OCI-LY7 (cell line): ENCODE measurements at regions not wholly inside any gene's neighbourhood (a gene's known extent, or its start where the extent isn't known, plus 50 kb on each side); places are given as distances from the start of the nearest gene placed in this dataset.

Source experiments
- BruUV-seq: library from RNA; stranded (reverse); fragments of 400-500 nt; replicated peaks from 2 replicates; lab custom pipeline; 2021; lab: Mats Ljungman, UMichigan
- CTCF ChIA-PET: fragments of 300-600 bp; sonication (Branson Sonifier 250); formaldehyde crosslinking; loops from one replicate; lab custom pipeline; 2022; ENCODE audit warnings: antibody characterized with exemption; ENCODE audit not compliant: unreplicated experiment; lab: Charles Lee
- POLR2A ChIA-PET: fragments of 300-600 bp; sonication (Branson Sonifier 250); formaldehyde crosslinking; loops from one replicate; lab custom pipeline; 2022; ENCODE audit warnings: antibody characterized with exemption; lab: Charles Lee
- DNase-seq: peaks from one replicate; pipeline ENCODE4 v3.0.0-alpha.2; 2015; ENCODE audit warnings: low spot score
- H2AFZ ChIP-seq: fragments of 200-600 bp; sonication (generic), shearing (Covaris generic); 2 replicates; pipeline ENCODE4 v1.6.1; 2014; ENCODE audit warnings: mild to moderate bottlenecking, antibody characterized with exemption, low read length, moderate library complexity
- H3K27ac ChIP-seq: fragments of 200-600 bp; sonication (generic); 2 replicates; pipeline ENCODE4 v1.5.1; 2014; ENCODE audit warnings: mixed run types, low read depth, mild to moderate bottlenecking, moderate library complexity, low read length, inconsistent platforms; ENCODE audit not compliant: poor library complexity, severe bottlenecking
- H3K36me3 ChIP-seq: fragments of 200-600 bp; sonication (generic); 2 replicates; pipeline ENCODE4 v1.6.1; 2014; ENCODE audit warnings: mild to moderate bottlenecking, antibody characterized with exemption, low read length, moderate library complexity, mixed read lengths; ENCODE audit not compliant: insufficient read depth
- H3K4me1 ChIP-seq: fragments of 200-600 bp; sonication (generic); 2 replicates; pipeline ENCODE4 v1.5.1; 2014; ENCODE audit warnings: mild to moderate bottlenecking, low read length; ENCODE audit not compliant: insufficient read depth, poor library complexity, severe bottlenecking
- H3K4me2 ChIP-seq: fragments of 200-600 bp; sonication (generic); 2 replicates; pipeline ENCODE4 v1.6.1; 2014; ENCODE audit warnings: mild to moderate bottlenecking, low read length
- H3K4me3 ChIP-seq: fragments of 200-600 bp; sonication (generic); 2 replicates; pipeline ENCODE4 v1.5.1; 2014; ENCODE audit warnings: mild to moderate bottlenecking, low read depth, low read length; ENCODE audit not compliant: poor library complexity, severe bottlenecking
- H3K79me2 ChIP-seq: fragments of 200-600 bp; sonication (generic); 2 replicates; pipeline ENCODE4 v1.6.1; 2016; ENCODE audit warnings: low read depth, mild to moderate bottlenecking, low read length, moderate library complexity, mixed read lengths; ENCODE audit not compliant: insufficient read depth
- H3K9me2 ChIP-seq: fragments of 200-600 bp; sonication (generic); 2 replicates; pipeline ENCODE4 v1.6.1; 2016; ENCODE audit warnings: mild to moderate bottlenecking, low read length, mixed read lengths; ENCODE audit not compliant: insufficient read depth
- H3K9me3 ChIP-seq: fragments of 200-600 bp; sonication (generic); 2 replicates; pipeline ENCODE4 v1.6.1; 2014; ENCODE audit warnings: mild to moderate bottlenecking, mixed run types, low read length, mixed read lengths
- H4K20me1 ChIP-seq: fragments of 200-600 bp; sonication (generic); 2 replicates; pipeline ENCODE4 v1.6.1; 2014; ENCODE audit warnings: mild to moderate bottlenecking, antibody characterized with exemption, low read length, moderate library complexity, mixed read lengths; ENCODE audit not compliant: insufficient read depth
- CTCF ChIP-seq: fragments of 200-600 bp; sonication (generic); conservative IDR thresholded peaks from 2 replicates; pipeline ENCODE4 v1.5.1; 2014; ENCODE audit warnings: mild to moderate bottlenecking, antibody characterized with exemption, low read length, moderate library complexity, mixed read lengths
- EZH2phosphoT487 ChIP-seq: fragments of 200-600 bp; sonication (generic); IDR thresholded peaks from 2 replicates; pipeline ENCODE4 v1.6.1; 2018; ENCODE audit warnings: low read depth, borderline replicate concordance, mild to moderate bottlenecking, mixed run types, antibody characterized with exemption, low read length, moderate library complexity, mixed read lengths
- intact Hi-C: fragments of 100-400 bp; cut with micrococcal nuclease; formaldehyde crosslinking; loops from one replicate; pipeline ENCODE4 v1.10.0; 2022; ENCODE audit not compliant: unreplicated experiment

- no peak overlapping the region for H2AFZ ChIP-seq
- intact Hi-C loops, result no loop called here
- no peaks in the 10 kb centered on the region for H3K36me3 ChIP-seq
- no peaks in the 10 kb centered on the region for H4K20me1 ChIP-seq
- H3K4me2 ChIP-seq, result no peak overlapping the region
- no peak overlapping the region for H3K27ac ChIP-seq
- H3K9me3 ChIP-seq, result no peaks in the 10 kb centered on the region
- H3K4me3 ChIP-seq, result no peak overlapping the region
- TF ChIP-seq CTCF (no peak), EZH2phosphoT487 (no peak)
- no peak for DNase-seq
- H3K9me2 ChIP-seq, result no peaks in the 10 kb centered on the region
- H3K4me1 ChIP-seq, result no peaks in the 10 kb centered on the region
- BruUV-seq, result no TSS peak
- CTCF ChIA-PET, result no interaction called here
- H3K79me2 ChIP-seq, result no peaks in the 10 kb centered on the region
- POLR2A ChIA-PET, result interaction anchor here (0.5 to 0.7 kb wide), 2 partner anchors 74 to 258 kb away, joined by 3 read pairs; no protein-coding TSS in a partner anchor
Measured at GRCh38 chr3:117471831-117472230, 762.3 kb downstream of the TUSC7 start.

DNA sequence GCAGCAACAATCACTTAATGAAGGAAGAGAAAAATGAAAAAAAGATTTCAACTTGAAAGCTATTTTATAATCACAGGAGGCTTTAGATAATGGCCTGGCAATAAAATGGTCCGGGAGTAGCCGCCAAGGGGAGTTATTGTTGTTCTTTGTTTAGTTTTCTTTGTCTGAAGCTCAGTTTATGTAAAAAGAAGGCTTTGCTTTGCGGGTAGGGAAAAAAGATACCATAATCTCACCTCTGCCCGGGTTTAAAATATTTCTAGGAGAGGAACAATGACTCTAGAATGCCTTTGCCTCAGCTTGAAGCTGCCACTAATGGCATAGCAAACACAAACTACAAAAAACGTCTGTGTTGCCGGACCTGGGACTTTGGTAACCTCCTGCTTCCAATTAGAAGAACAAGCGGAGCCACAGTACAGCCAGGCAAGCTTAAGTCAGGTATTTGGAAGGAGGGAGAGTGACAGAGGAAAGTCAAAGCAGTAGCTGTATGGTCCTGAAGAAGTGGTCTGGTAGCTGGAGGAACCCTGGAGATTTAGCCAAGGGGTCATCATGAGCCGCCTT, 764.5 kb downstream of the TUSC7 start:
- CTCF ChIA-PET, result no interaction called here
- no TSS peak for BruUV-seq
- H3K9me2 ChIP-seq, result no peaks in the 10 kb centered on the region

More for the DNA sequence above, 764.5 kb downstream of the TUSC7 start:
- POLR2A ChIA-PET, result interaction anchor here (0.5 to 1.2 kb wide), 2 partner anchors 20 to 1086 kb away, joined by 3 to 5 read pairs; no protein-coding TSS in a partner anchor
- H3K4me1 ChIP-seq, result no peaks in the 10 kb centered on the region
- intact Hi-C loops, result no loop called here
- no peak overlapping the region for H3K27ac ChIP-seq
- H3K9me3 ChIP-seq, result no peaks in the 10 kb centered on the region
- TF ChIP-seq EZH2phosphoT487 (no peak), CTCF (no peak)
- H3K4me3 ChIP-seq, result no peak overlapping the region
- H3K4me2 ChIP-seq, result no peak overlapping the region
- no peaks in the 10 kb centered on the region for H3K79me2 ChIP-seq
- no peaks in the 10 kb centered on the region for H4K20me1 ChIP-seq
- no peak overlapping the region for H2AFZ ChIP-seq
- no peaks in the 10 kb centered on the region for H3K36me3 ChIP-seq
- no peak for DNase-seq
